ENCODE measurements at regions not wholly inside any gene's neighbourhood (a gene's known extent, or its start where the extent isn't known, plus 50 kb on each side); places are given as distances from the start of the nearest gene placed in this dataset.

DNA sequence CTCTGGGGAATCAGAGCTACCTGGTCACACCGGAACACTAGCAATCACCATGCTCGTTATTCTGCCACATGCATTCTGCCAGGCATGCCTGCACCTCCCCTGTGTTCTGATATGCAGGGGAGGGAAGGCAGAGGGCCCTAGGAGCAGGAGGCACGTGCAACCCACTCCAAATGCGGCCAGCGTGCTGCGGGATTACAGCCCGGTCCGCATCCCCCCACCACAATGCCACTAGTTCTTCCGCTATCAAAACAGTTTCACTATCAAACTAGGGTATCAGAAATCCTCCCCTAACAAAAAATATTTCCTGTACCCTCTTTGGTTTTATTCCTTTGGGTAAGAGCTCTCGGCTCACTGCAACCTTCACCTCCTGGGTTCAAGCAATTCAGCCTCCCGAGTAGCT, 223.2 kb upstream of the IGF1R start:
- intact Hi-C loops (cut with micrococcal nuclease; ENCODE audit: unreplicated experiment) = no loop called here
- BruUV-seq (replicated peaks) = no TSS peak
- POLR2A ChIA-PET (ENCODE audit: unreplicated experiment) = no interaction called here

DNA sequence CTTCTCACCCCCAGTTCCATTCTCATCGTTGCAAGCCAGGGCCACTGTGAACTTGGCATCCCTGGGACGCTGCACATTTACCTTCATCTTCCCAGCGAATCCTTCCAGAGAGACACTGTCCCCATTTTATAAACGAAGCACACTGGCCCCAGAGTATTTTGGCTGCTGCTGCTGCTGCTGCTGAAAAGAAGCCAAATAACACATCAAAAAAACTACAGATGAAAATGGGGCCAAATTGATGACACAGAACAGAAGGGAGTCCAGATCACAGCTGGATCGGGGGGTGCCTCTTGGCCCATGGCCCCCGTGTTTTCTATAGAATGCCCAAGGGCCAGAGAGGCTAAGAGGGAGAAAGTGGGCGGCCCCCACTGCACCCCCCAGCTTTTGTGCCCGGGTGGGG, 221.0 kb upstream of the IGF1R start:
- H3K9me3 ChIP-seq (ENCODE audit: insufficient read depth, low read depth) = no peaks in the 10 kb centered on the region; the same call in 1 of the 2 replicates
- H3K27me3 ChIP-seq (ENCODE audit: insufficient read depth, low read depth) = peaks cover 43% of the 10 kb centered on the region
- H4K20me1 ChIP-seq (ENCODE audit: insufficient read depth) = no peaks in the 10 kb centered on the region
- no peaks in the 10 kb centered on the region for H3K36me3 ChIP-seq (ENCODE audit: low read depth)
- no peak overlapping the region for H3K4me2 ChIP-seq
- no TSS peak for BruUV-seq (replicated peaks)
- ChIA-PET POLR2A (ENCODE audit: unreplicated experiment) (no interaction called here), CTCF (no interaction called here)
- no peaks in the 10 kb centered on the region for H3K79me2 ChIP-seq (ENCODE audit: low read depth)
- H3F3A ChIP-seq (ENCODE audit: insufficient read depth, low read depth) = no peaks in the 10 kb centered on the region
- no peak overlapping the region for H2AFZ ChIP-seq
- no peaks in the 10 kb centered on the region; the same call in 1 of the 2 replicates for H3K4me1 ChIP-seq (replicated peaks; ENCODE audit: insufficient read depth)
- no peaks in the 10 kb centered on the region for H3K9me2 ChIP-seq (ENCODE audit: insufficient read depth)
- no peak overlapping the region for H3K4me3 ChIP-seq
- TF ChIP-seq EZH2 (IDR thresholded peaks at IDR 0.05; ENCODE audit: low read depth) = no peak
- intact Hi-C loops (cut with micrococcal nuclease; ENCODE audit: unreplicated experiment) = no loop called here
- DNase-seq = no peak
- no peak overlapping the region for H3K27ac ChIP-seq

More for the DNA sequence above, 223.2 kb upstream of the IGF1R start:
- Histone ChIP-seq H3K27ac (no peak overlapping the region), H3K9me2 (ENCODE audit: insufficient read depth) (no peaks in the 10 kb centered on the region), H3K4me1 (replicated peaks; ENCODE audit: insufficient read depth) (no peaks in the 10 kb centered on the region; the same call in 1 of the 2 replicates), H2AFZ (no peak overlapping the region), H3F3A (ENCODE audit: insufficient read depth, low read depth) (no peaks in the 10 kb centered on the region), H3K9me3 (ENCODE audit: insufficient read depth, low read depth) (no peaks in the 10 kb centered on the region; the same call in 1 of the 2 replicates), H4K20me1 (ENCODE audit: insufficient read depth) (no peaks in the 10 kb centered on the region), H3K27me3 (ENCODE audit: insufficient read depth, low read depth) (peaks cover 63% of the 10 kb centered on the region), H3K36me3 (ENCODE audit: low read depth) (no peaks in the 10 kb centered on the region), H3K79me2 (ENCODE audit: low read depth) (no peaks in the 10 kb centered on the region), H3K4me2 (no peak overlapping the region), H3K4me3 (no peak overlapping the region)
- no peak for TF ChIP-seq EZH2 (IDR thresholded peaks at IDR 0.05; ENCODE audit: low read depth)
- TF ChIP-seq, protein P1, sequence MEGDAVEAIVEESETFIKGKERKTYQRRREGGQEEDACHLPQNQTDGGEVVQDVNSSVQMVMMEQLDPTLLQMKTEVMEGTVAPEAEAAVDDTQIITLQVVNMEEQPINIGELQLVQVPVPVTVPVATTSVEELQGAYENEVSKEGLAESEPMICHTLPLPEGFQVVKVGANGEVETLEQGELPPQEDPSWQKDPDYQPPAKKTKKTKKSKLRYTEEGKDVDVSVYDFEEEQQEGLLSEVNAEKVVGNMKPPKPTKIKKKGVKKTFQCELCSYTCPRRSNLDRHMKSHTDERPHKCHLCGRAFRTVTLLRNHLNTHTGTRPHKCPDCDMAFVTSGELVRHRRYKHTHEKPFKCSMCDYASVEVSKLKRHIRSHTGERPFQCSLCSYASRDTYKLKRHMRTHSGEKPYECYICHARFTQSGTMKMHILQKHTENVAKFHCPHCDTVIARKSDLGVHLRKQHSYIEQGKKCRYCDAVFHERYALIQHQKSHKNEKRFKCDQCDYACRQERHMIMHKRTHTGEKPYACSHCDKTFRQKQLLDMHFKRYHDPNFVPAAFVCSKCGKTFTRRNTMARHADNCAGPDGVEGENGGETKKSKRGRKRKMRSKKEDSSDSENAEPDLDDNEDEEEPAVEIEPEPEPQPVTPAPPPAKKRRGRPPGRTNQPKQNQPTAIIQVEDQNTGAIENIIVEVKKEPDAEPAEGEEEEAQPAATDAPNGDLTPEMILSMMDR (conservative IDR thresholded peaks at IDR 0.05) = no peak
- no peak for DNase-seq
- CTCF ChIA-PET = no interaction called here

DNA sequence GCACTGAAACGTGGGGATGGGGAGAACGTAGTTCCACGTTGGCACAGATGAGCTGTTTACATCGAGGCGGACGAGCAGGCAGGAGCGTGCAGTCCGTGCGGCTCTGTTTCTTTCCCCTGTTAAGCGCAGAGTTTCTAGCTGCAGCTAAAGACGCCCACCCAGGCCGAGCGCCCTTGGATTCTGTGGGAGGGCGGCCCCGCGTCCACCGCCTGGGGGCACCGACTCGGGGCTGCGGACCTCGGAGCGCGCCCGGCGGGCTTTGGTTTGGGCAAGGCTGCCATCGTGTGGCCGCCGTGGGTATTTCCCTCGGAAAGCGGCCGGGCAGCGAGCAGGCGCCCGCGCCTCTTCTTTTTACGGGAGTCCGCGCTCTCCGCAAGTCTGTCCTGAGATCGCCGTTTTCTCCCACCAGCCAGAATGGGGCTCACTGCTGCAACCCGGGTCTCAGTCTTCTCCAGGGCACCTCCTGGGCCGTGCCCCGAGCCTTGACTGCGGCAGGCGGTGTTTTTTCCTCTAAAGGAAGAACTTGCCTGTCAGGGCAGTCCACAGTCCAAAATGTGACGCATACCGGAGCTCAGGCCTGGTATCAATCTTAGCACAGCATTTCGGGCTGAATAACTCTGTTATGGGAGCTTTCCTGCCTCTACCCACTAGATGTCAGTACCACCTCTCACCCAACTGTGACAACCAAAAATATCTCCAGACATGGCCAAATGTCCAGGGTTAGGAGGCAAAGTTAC, 219.9 kb upstream of the IGF1R start:
- H3K27me3 ChIP-seq (ENCODE audit: insufficient read depth, low read depth) = peaks cover 42% of the 10 kb centered on the region
- ChIA-PET POLR2A (ENCODE audit: unreplicated experiment) (no interaction called here), CTCF (interaction anchor here (1.0 kb wide), 1 partner anchor 648 kb away, joined by 3 read pairs; no protein-coding TSS in a partner anchor)
- peak in 1 of 2 experiments; percentile 73 for DNase-seq
- H4K20me1 ChIP-seq (ENCODE audit: insufficient read depth) = no peaks in the 10 kb centered on the region
- no peaks in the 10 kb centered on the region for H3F3A ChIP-seq (ENCODE audit: insufficient read depth, low read depth)
- no peaks in the 10 kb centered on the region for H3K9me2 ChIP-seq (ENCODE audit: insufficient read depth)
- no peaks in the 10 kb centered on the region; the same call in 1 of the 2 replicates for H3K4me1 ChIP-seq (replicated peaks; ENCODE audit: insufficient read depth)
- BruUV-seq (replicated peaks) = no TSS peak
- intact Hi-C loops (cut with micrococcal nuclease; ENCODE audit: unreplicated experiment) = loop anchor here (1.0 to 2.0 kb wide), 2 partner anchors 118 to 648 kb away; no protein-coding TSS in a partner anchor
- TF ChIP-seq, protein P1 (conservative IDR thresholded peaks at IDR 0.05) = peak; percentile 78
- TF ChIP-seq EZH2 (IDR thresholded peaks at IDR 0.05; ENCODE audit: low read depth) = no peak
- peak overlapping the region; percentile 50; the same call in 1 of the 2 replicates for H3K4me3 ChIP-seq
- H3K79me2 ChIP-seq (ENCODE audit: low read depth) = no peaks in the 10 kb centered on the region
- H3K9me3 ChIP-seq (ENCODE audit: insufficient read depth, low read depth) = no peaks in the 10 kb centered on the region; the same call in 1 of the 2 replicates
- H3K36me3 ChIP-seq (ENCODE audit: low read depth) = no peaks in the 10 kb centered on the region
- no peak overlapping the region for H3K27ac ChIP-seq
- H3K4me2 ChIP-seq = peak overlapping the region; percentile 80
- H2AFZ ChIP-seq = peak overlapping the region; percentile 70; the same call in 1 of the 2 replicates
